Pons (tissue), 1 donor: ENCODE measurements at regions not wholly inside any gene's neighbourhood (a gene's known extent, or its start where the extent isn't known, plus 50 kb on each side); places are given as distances from the start of the nearest gene placed in this dataset.
"Not testable (repeated sequence)": the region's sequence is repeated elsewhere in the genome, so short reads cannot be mapped to it uniquely, and the experiment has no call there.

Experiments used
- DNase-seq: peaks from one replicate; pipeline ENCODE4 v3.0.0-alpha.2; 2016; ENCODE audit warnings: low spot score

GRCh38 chr2:84373391-84373790 lies 85.7 kb downstream of the SUCLG1 start:
- DNase-seq, result no peak

- no peak for DNase-seq
Measured at GRCh38 chr2:84362541-84362940, 96.5 kb downstream of the SUCLG1 start.

- DNase-seq, result no peak
Measured at GRCh38 chr2:84338069-84338468, 121.0 kb downstream of the SUCLG1 start.

- DNase-seq, result no peak
Measured at GRCh38 chr2:84327645-84328249, 131.3 kb downstream of the SUCLG1 start.

GRCh38 chr2:84326831-84327432 lies 132.1 kb downstream of the SUCLG1 start:
- DNase-seq, result no peak

- no peak for DNase-seq
Measured at GRCh38 chr2:84323890-84324289, 135.2 kb downstream of the SUCLG1 start.

GRCh38 chr2:84320940-84321339 lies 138.1 kb downstream of the SUCLG1 start:
- DNase-seq, result no peak

GRCh38 chr2:84319581-84319980 lies 139.5 kb downstream of the SUCLG1 start:
- DNase-seq, result no peak

GRCh38 chr2:84317135-84317534 lies 141.9 kb downstream of the SUCLG1 start:
- no peak for DNase-seq

GRCh38 chr2:84314901-84315330 lies 144.2 kb downstream of the SUCLG1 start:
- peak; percentile 86 for DNase-seq

- DNase-seq, result no peak
Measured at GRCh38 chr2:84314250-84314649, 144.8 kb downstream of the SUCLG1 start.

GRCh38 chr2:84309281-84309680 lies 149.8 kb downstream of the SUCLG1 start:
- DNase-seq, result no peak

GRCh38 chr2:84306361-84306760 lies 152.7 kb downstream of the SUCLG1 start:
- DNase-seq, result no peak

GRCh38 chr2:84302513-84303412 lies 156.3 kb downstream of the SUCLG1 start:
- peak; percentile 78 for DNase-seq

- DNase-seq, result no peak
Measured at GRCh38 chr2:84301717-84302116, 157.4 kb downstream of the SUCLG1 start.

GRCh38 chr2:84300696-84301029 lies 158.4 kb downstream of the SUCLG1 start:
- DNase-seq, result no peak

- not testable (repeated sequence) for DNase-seq
Measured at GRCh38 chr2:84300001-84300695, 158.9 kb downstream of the SUCLG1 start.

GRCh38 chr2:84299211-84299775 lies 159.8 kb downstream of the SUCLG1 start:
- DNase-seq, result no peak

- no peak for DNase-seq
Measured at GRCh38 chr2:84297155-84297554, 161.9 kb downstream of the SUCLG1 start.

- DNase-seq, result no peak
Measured at GRCh38 chr2:84293791-84294380, 165.2 kb downstream of the SUCLG1 start.

- DNase-seq, result no peak
Measured at GRCh38 chr2:84292545-84292944, 166.5 kb downstream of the SUCLG1 start.

GRCh38 chr2:84290537-84290936 lies 168.5 kb downstream of the SUCLG1 start:
- DNase-seq, result no peak
